SK-N-SH (cell line): ENCODE measurements at regions not wholly inside any gene's neighbourhood (a gene's known extent, or its start where the extent isn't known, plus 50 kb on each side); places are given as distances from the start of the nearest gene placed in this dataset.
A peak's percentile ranks its signal among the peaks of the same experiment; 100 is the strongest.

Experiments
- CTCF ChIA-PET: fragments of 300-600, 350-600 bp; formaldehyde crosslinking; extraction: SDS; loops from one replicate; lab custom pipeline; 2021; lab: Yijun Ruan, JAX
- POLR2A ChIA-PET: fragments of 350-600 bp; sonication (Branson Sonifier 250); formaldehyde crosslinking; extraction: SDS; loops from one replicate; lab custom pipeline; 2020; ENCODE audit warnings: antibody characterized with exemption, inconsistent platforms; lab: Yijun Ruan, JAX
- DNase-seq: peaks from one replicate; pipeline ENCODE4 v3.0.0; 2012
- H2AFZ ChIP-seq: fragments of 200-600 bp; sonication (generic); 2 replicates; pipeline ENCODE4 v1.8.1; 2016; ENCODE audit warnings: antibody characterized with exemption, mild to moderate bottlenecking, low read depth
- H3F3A ChIP-seq: fragments of 200-600 bp; sonication (generic); replicated peaks from 2 replicates; pipeline ENCODE3; 2016; ENCODE audit warnings: antibody characterized with exemption, mild to moderate bottlenecking; ENCODE audit not compliant: insufficient read depth
- H3K27ac ChIP-seq, 2 experiments: fragments of 200-500 bp in 1 of 2; fragments of 200-600 bp in 1 of 2; sonication (Bioruptor generic) in 1 of 2; sonication (generic), shearing (Covaris generic) in 1 of 2; 2 replicates each; pipeline versions ENCODE4 v1.5.1 to v1.6.1; 2014 to 2016; ENCODE audit warnings: low read depth in 2 of 2, inconsistent platforms in 1 of 2, low read length in 1 of 2, mild to moderate bottlenecking in 1 of 2, mixed read lengths in 1 of 2
- H3K27me3 ChIP-seq: fragments of 200-600 bp; sonication (generic), shearing (Covaris generic); 2 replicates; pipeline ENCODE4 v1.6.1; 2016; ENCODE audit warnings: mixed run types; ENCODE audit not compliant: insufficient read depth
- H3K36me3 ChIP-seq, 2 experiments: fragments of 200-500 bp in 1 of 2; fragments of 200-600 bp in 1 of 2; sonication (Bioruptor generic) in 1 of 2; sonication (generic) in 1 of 2; replicated peaks in 1 of 2; 2 replicates each; pipeline versions ENCODE3 to v1.5.1; 2014 to 2016; ENCODE audit warnings: low read length in 1 of 2, mild to moderate bottlenecking in 1 of 2; ENCODE audit not compliant: insufficient read depth in 2 of 2, control insufficient read depth in 1 of 2
- H3K4me1 ChIP-seq, 2 experiments: fragments of 200-500 bp in 1 of 2; fragments of 200-600 bp in 1 of 2; sonication (Bioruptor generic) in 1 of 2; sonication (generic), shearing (Covaris generic) in 1 of 2; 2 replicates each; pipeline versions ENCODE4 v1.5.1 to v1.6.1; 2014 to 2016; ENCODE audit warnings: low read depth in 1 of 2, low read length in 1 of 2, mixed run types in 1 of 2; ENCODE audit not compliant: insufficient read depth in 2 of 2, control insufficient read depth in 1 of 2
- H3K4me2 ChIP-seq: fragments of 200-600 bp; sonication (generic), shearing (Covaris generic); 2 replicates; pipeline ENCODE4 v1.6.1; 2017; ENCODE audit warnings: mixed run types
- H3K4me3 ChIP-seq, 2 experiments: fragments of 200-500 bp in 1 of 2; fragments of 200-600 bp in 1 of 2; sonication (Bioruptor generic) in 1 of 2; sonication (generic), shearing (Covaris generic) in 1 of 2; 2 replicates each; pipeline versions ENCODE4 v1.5.1 to v1.8.1; 2014 to 2016; ENCODE audit warnings: low read depth in 2 of 2, inconsistent platforms in 1 of 2, low read length in 1 of 2, mild to moderate bottlenecking in 1 of 2, mixed read lengths in 1 of 2, moderate library complexity in 1 of 2
- H3K79me2 ChIP-seq: fragments of 200-600 bp; sonication (generic); 2 replicates; pipeline ENCODE4 v1.8.1; 2017; ENCODE audit warnings: mild to moderate bottlenecking; ENCODE audit not compliant: insufficient read depth
- H3K9ac ChIP-seq: fragments of 200-600 bp; sonication (generic); 2 replicates; pipeline ENCODE4 v1.6.1; 2017; ENCODE audit warnings: mixed run types
- H3K9me2 ChIP-seq: fragments of 200-600 bp; sonication (generic); 2 replicates; pipeline ENCODE4 v1.6.1; 2017; ENCODE audit warnings: mixed run types
- H3K9me3 ChIP-seq: fragments of 200-600 bp; sonication (generic); 2 replicates; pipeline ENCODE4 v1.6.1; 2017; ENCODE audit warnings: mixed run types, mild to moderate bottlenecking, moderate library complexity
- H4K20me1 ChIP-seq: fragments of 200-600 bp; sonication (generic); 2 replicates; pipeline ENCODE4 v1.6.1; 2017; ENCODE audit warnings: mild to moderate bottlenecking, mixed run types; ENCODE audit not compliant: insufficient read depth
- CHD2 ChIP-seq: fragments of 150-350 bp; IDR thresholded peaks from 2 replicates; pipeline ENCODE4 v1.6.1; 2018; ENCODE audit warnings: low read length; ENCODE audit not compliant: partially characterized antibody
- ELF1 ChIP-seq: IDR thresholded peaks from 2 replicates; pipeline ENCODE4 v1.4.0; 2012
- FOXJ3 ChIP-seq: sonication (generic); formaldehyde crosslinking; IDR thresholded peaks from 2 replicates; pipeline ENCODE4 v1.5.1; 2020; ENCODE audit warnings: mild to moderate bottlenecking, missing genetic modification reagents
- FOXM1 ChIP-seq: IDR thresholded peaks from 2 replicates; pipeline ENCODE4 v1.4.0; 2012; ENCODE audit warnings: low read depth, mild to moderate bottlenecking
- GABPA ChIP-seq: IDR thresholded peaks from 2 replicates; pipeline ENCODE4 v1.4.0; 2012; ENCODE audit warnings: low read depth, mild to moderate bottlenecking
- GATA2 ChIP-seq: sonication (generic); formaldehyde crosslinking; IDR thresholded peaks from 2 replicates; pipeline ENCODE4 v1.5.0; 2020; ENCODE audit warnings: mild to moderate bottlenecking, missing genetic modification reagents
- MEF2A ChIP-seq: IDR thresholded peaks from 2 replicates; pipeline ENCODE4 v1.4.0; 2012; ENCODE audit warnings: low read depth, borderline replicate concordance
- NFIC ChIP-seq: IDR thresholded peaks from 2 replicates; pipeline ENCODE4 v1.4.0; 2012; ENCODE audit warnings: borderline replicate concordance
- NRF1 ChIP-seq: IDR thresholded peaks from 2 replicates; pipeline ENCODE4 v1.6.1; 2012; ENCODE audit warnings: low read depth, mild to moderate bottlenecking, low read length
- RAD21 ChIP-seq: IDR thresholded peaks from 2 replicates; pipeline ENCODE4 v1.6.1; 2012; ENCODE audit warnings: mild to moderate bottlenecking, low read length
- RFX5 ChIP-seq: IDR thresholded peaks from 2 replicates; pipeline ENCODE4 v1.6.1; 2012; ENCODE audit warnings: mild to moderate bottlenecking, improper control_type of control experiment, low read length
- SMC3 ChIP-seq: IDR thresholded peaks from 2 replicates; pipeline ENCODE4 v1.6.1; 2012; ENCODE audit warnings: low read depth, low read length, improper control_type of control experiment
- YY1 ChIP-seq: IDR thresholded peaks from 2 replicates; pipeline ENCODE4 v1.4.0; 2012; ENCODE audit warnings: low read depth, mild to moderate bottlenecking
- WGBS: methylation state at CpG from one replicate; pipeline ENCODE4 v1.1.6; 2017; ENCODE audit warnings: low lambda C conversion rate; 5-methylcytosine and 5-hydroxymethylcytosine counted together
- TF ChIP-seq, protein P1 (sequence below): IDR thresholded peaks from 2 replicates; pipeline ENCODE4 v1.6.1; 2012; ENCODE audit warnings: mild to moderate bottlenecking, low read depth, low read length, moderate library complexity
- TF ChIP-seq, protein P2 (sequence below): IDR thresholded peaks from 2 replicates; pipeline ENCODE4; 2012

DNA sequence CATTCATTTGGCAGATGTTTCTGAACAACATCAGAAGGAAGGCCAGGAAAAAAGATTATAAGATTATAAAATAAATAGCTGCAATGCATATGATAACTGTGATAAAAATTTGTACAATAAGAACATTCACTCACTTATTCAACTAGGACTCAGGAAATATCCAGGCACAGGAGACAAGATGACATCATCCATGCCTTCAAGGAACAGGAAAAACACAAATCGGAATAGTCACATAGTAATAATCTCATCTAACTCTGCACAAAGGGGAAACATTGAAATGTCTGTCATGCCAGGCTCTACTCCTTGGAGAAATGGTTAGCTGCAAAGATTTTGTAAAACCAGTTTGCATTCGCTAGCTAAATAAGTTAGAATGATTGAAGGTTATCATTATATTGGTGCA is 233.5 kb upstream of the AGTR1 start (continued):
- TF ChIP-seq, protein P1, sequence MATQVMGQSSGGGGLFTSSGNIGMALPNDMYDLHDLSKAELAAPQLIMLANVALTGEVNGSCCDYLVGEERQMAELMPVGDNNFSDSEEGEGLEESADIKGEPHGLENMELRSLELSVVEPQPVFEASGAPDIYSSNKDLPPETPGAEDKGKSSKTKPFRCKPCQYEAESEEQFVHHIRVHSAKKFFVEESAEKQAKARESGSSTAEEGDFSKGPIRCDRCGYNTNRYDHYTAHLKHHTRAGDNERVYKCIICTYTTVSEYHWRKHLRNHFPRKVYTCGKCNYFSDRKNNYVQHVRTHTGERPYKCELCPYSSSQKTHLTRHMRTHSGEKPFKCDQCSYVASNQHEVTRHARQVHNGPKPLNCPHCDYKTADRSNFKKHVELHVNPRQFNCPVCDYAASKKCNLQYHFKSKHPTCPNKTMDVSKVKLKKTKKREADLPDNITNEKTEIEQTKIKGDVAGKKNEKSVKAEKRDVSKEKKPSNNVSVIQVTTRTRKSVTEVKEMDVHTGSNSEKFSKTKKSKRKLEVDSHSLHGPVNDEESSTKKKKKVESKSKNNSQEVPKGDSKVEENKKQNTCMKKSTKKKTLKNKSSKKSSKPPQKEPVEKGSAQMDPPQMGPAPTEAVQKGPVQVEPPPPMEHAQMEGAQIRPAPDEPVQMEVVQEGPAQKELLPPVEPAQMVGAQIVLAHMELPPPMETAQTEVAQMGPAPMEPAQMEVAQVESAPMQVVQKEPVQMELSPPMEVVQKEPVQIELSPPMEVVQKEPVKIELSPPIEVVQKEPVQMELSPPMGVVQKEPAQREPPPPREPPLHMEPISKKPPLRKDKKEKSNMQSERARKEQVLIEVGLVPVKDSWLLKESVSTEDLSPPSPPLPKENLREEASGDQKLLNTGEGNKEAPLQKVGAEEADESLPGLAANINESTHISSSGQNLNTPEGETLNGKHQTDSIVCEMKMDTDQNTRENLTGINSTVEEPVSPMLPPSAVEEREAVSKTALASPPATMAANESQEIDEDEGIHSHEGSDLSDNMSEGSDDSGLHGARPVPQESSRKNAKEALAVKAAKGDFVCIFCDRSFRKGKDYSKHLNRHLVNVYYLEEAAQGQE = no peak
- TF ChIP-seq NRF1 = no peak
- TF ChIP-seq RAD21 = no peak
- no peak for TF ChIP-seq YY1
- no peak for TF ChIP-seq FOXJ3 (CRISPR knock-in tag)
- no peak for TF ChIP-seq CHD2
- no peak for TF ChIP-seq GATA2 (CRISPR knock-in tag)
- TF ChIP-seq RFX5 = no peak

DNA sequence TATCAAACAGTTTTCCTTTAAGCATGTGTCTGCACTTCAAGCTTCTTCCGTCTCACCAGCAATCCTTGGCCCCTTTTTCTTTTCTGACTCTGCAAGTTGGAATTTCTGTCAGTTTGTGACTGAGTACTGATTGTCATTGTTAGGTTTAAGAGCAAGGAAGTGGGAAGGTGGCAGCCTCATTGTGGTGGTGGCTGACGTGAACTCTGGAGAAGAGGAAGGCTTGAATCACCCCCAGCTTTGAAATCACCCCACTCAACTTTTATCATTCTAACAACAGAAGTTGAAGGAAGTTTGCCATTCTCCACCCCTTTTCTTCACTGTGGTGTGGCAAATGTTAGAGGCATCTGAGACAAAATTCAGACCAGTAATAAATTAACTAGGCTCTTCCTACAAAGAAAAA is 231.6 kb upstream of the AGTR1 start:
- 49% methylated on average over 2 of the region's 2 CpGs for WGBS
- Histone ChIP-seq H3F3A (no peaks in the 10 kb centered on the region), H3K4me2 (no peak overlapping the region), H2AFZ (0 out of 2 replicates have a peak overlapping the region, but pooled peaks have one; percentile 64), H3K4me1 (no peaks in the 10 kb centered on the region), H3K9me3 (no peaks in the 10 kb centered on the region), H3K27me3 (no peaks in the 10 kb centered on the region), H3K4me3 (no peak overlapping the region), H4K20me1 (no peaks in the 10 kb centered on the region), H3K36me3 (no peaks in the 10 kb centered on the region), H3K9me2 (no peaks in the 10 kb centered on the region), H3K9ac (no peak overlapping the region), H3K79me2 (no peaks in the 10 kb centered on the region), H3K27ac (no peak overlapping the region)
- TF ChIP-seq ELF1 = no peak
- TF ChIP-seq, protein P2, sequence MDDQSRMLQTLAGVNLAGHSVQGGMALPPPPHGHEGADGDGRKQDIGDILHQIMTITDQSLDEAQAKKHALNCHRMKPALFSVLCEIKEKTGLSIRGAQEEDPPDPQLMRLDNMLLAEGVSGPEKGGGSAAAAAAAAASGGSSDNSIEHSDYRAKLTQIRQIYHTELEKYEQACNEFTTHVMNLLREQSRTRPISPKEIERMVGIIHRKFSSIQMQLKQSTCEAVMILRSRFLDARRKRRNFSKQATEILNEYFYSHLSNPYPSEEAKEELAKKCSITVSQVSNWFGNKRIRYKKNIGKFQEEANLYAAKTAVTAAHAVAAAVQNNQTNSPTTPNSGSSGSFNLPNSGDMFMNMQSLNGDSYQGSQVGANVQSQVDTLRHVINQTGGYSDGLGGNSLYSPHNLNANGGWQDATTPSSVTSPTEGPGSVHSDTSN = no peak
- ChIA-PET POLR2A (no interaction called here), CTCF (interaction anchor here (1.8 kb wide), 1 partner anchor 69 kb away, joined by 4 read pairs; no protein-coding TSS in a partner anchor)
- DNase-seq = no peak

DNA sequence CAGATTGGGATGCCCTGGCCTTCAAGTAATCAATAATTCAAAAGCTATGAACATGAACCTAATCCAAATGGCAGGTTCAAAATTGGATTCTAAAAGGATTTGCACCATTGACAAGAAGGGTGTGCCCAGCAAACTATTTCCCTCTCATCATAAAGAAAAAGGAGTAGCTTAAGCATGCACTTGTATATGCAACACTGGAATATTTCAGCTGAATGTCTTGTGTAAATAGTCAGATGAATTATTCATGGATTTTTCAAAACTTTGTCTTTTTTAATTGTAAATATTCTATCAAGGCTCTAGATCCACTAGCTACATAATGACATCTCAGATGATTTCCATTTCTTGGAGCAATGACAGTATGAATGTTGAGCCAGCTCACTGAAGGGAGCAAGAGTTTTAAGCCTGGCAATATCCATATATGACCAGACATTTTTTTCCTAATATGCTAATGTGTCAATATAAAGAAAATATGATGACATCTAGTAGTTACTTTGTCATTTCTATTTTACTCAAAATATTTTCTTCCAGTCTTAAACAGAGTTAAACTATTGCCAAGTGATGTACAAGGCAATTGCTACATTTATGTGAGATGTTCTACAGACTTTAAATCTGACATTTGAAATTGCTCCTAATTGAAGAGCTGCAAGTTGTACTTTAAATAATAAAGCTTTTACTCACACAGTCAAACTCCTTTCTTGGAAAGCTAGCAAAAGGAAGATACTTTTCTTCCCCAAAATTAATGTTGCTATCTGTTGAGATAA is 230.5 kb upstream of the AGTR1 start:
- Histone ChIP-seq H3K79me2 (no peaks in the 10 kb centered on the region), H3K36me3 (no peaks in the 10 kb centered on the region), H3K9me2 (no peaks in the 10 kb centered on the region), H3F3A (no peaks in the 10 kb centered on the region), H2AFZ (no peak overlapping the region), H3K27me3 (no peaks in the 10 kb centered on the region), H3K9me3 (no peaks in the 10 kb centered on the region), H3K27ac (no peak overlapping the region), H3K4me1 (no peaks in the 10 kb centered on the region), H3K4me3 (no peak overlapping the region), H3K4me2 (no peak overlapping the region), H3K9ac (no peak overlapping the region), H4K20me1 (no peaks in the 10 kb centered on the region)
- ChIA-PET CTCF (interaction anchor here (1.8 kb wide), 1 partner anchor 68 kb away, joined by 4 read pairs; no protein-coding TSS in a partner anchor), POLR2A (no interaction called here)
- no peak for DNase-seq
- TF ChIP-seq SMC3 (no peak), GABPA (no peak), RAD21 (no peak), NFIC (no peak), FOXM1 (no peak), MEF2A (no peak), CHD2 (no peak)
